Panc1 (cell line): ENCODE measurements at regions not wholly inside any gene's neighbourhood (a gene's known extent, or its start where the extent isn't known, plus 50 kb on each side); places are given as distances from the start of the nearest gene placed in this dataset.

Experiments
- ATAC-seq: fragments of 200-7000 bp; cut with Tn5 transposase; 2 replicates; pipeline ENCODE4 v1.9.1; 2020; ENCODE audit warnings: mild to moderate bottlenecking, moderate library complexity
- BruUV-seq: library from RNA; stranded (reverse); fragments of 400-500 nt; replicated peaks from 2 replicates; lab custom pipeline; 2021; lab: Mats Ljungman, UMichigan
- CTCF ChIA-PET: fragments of 300-600 bp; sonication (Branson Sonifier 250); formaldehyde crosslinking; loops from one replicate; lab custom pipeline; 2022; ENCODE audit warnings: antibody characterized with exemption; lab: Charles Lee
- POLR2A ChIA-PET: fragments of 300-600 bp; sonication (Branson Sonifier 250); formaldehyde crosslinking; loops from one replicate; lab custom pipeline; 2022; ENCODE audit warnings: antibody characterized with exemption; lab: Charles Lee
- DNase-seq: peaks from one replicate; pipeline ENCODE4 v3.0.0-alpha.2; 2010; ENCODE audit warnings: low read depth, low spot score
- H3K27ac ChIP-seq: 2 replicates; pipeline ENCODE4 v1.5.1; 2011; ENCODE audit warnings: mild to moderate bottlenecking, low read length, inconsistent platforms
- H3K27me3 ChIP-seq: fragments of 200-500 bp; sonication (Bioruptor generic); 2 replicates; pipeline ENCODE4 v1.6.0; 2014; ENCODE audit warnings: low read length, inconsistent platforms; ENCODE audit not compliant: control insufficient read depth, insufficient read depth
- H3K36me3 ChIP-seq: fragments of 200-500 bp; sonication (Bioruptor generic); 2 replicates; pipeline ENCODE4 v1.5.1; 2014; ENCODE audit warnings: inconsistent platforms, mild to moderate bottlenecking, low read length, moderate library complexity; ENCODE audit not compliant: control insufficient read depth, insufficient read depth
- H3K4me1 ChIP-seq: 2 replicates; pipeline ENCODE4 v1.5.1; 2011; ENCODE audit warnings: inconsistent platforms, mild to moderate bottlenecking, low read length, moderate library complexity; ENCODE audit not compliant: control insufficient read depth, insufficient read depth
- H3K4me3 ChIP-seq, 2 experiments: 2 replicates each; pipeline ENCODE4 v1.5.1; 2011 to 2012; ENCODE audit warnings: low read depth in 2 of 2, low read length in 2 of 2, mild to moderate bottlenecking in 2 of 2, inconsistent platforms in 1 of 2, moderate library complexity in 1 of 2
- H3K9me3 ChIP-seq: fragments of 200-500 bp; sonication (Bioruptor generic); 2 replicates; pipeline ENCODE4 v1.5.1; 2014; ENCODE audit warnings: low read depth, mild to moderate bottlenecking, inconsistent platforms, low read length, moderate library complexity; ENCODE audit not compliant: control insufficient read depth, insufficient read depth
- POLR2AphosphoS5 ChIP-seq: IDR thresholded peaks from 2 replicates; pipeline ENCODE4 v1.6.1; 2012; ENCODE audit warnings: mild to moderate bottlenecking, low read depth, low read length, moderate library complexity
- SIN3A ChIP-seq: IDR thresholded peaks from 2 replicates; pipeline ENCODE4 v1.6.1; 2012; ENCODE audit warnings: low read depth, mild to moderate bottlenecking, low read length, moderate library complexity, borderline replicate concordance; ENCODE audit not compliant: insufficient read depth
- TCF7L2 ChIP-seq: IDR thresholded peaks from 2 replicates; pipeline ENCODE4 v1.6.1; 2011; ENCODE audit warnings: mild to moderate bottlenecking, low read depth, low read length, inconsistent platforms
- in situ Hi-C: cut with HindIII; loops from 2 replicates; pipeline ENCODE4 v1.10.0; 2016; ENCODE audit warnings: low sequenced_read_pairs, low pct_unique_long_range_greater_than_20kb
- intact Hi-C: fragments of 100-400 bp; cut with micrococcal nuclease; formaldehyde crosslinking; loops from one replicate; pipeline ENCODE4 v1.10.0; 2022; ENCODE audit not compliant: unreplicated experiment
- TF ChIP-seq, protein P1 (sequence below): fragments of 450-650 bp; IDR thresholded peaks from 2 replicates; pipeline ENCODE4 v1.5.1; 2017; ENCODE audit warnings: mild to moderate bottlenecking
- TF ChIP-seq, protein P2 (sequence below), 2 experiments: IDR thresholded peaks; 2 replicates each; pipeline ENCODE4 v1.6.1; 2011 to 2012; ENCODE audit warnings: low read depth in 2 of 2, control low read depth in 1 of 2, low read length in 1 of 2, mild to moderate bottlenecking in 1 of 2, moderate library complexity in 1 of 2; ENCODE audit not compliant: insufficient read depth in 1 of 2

DNA sequence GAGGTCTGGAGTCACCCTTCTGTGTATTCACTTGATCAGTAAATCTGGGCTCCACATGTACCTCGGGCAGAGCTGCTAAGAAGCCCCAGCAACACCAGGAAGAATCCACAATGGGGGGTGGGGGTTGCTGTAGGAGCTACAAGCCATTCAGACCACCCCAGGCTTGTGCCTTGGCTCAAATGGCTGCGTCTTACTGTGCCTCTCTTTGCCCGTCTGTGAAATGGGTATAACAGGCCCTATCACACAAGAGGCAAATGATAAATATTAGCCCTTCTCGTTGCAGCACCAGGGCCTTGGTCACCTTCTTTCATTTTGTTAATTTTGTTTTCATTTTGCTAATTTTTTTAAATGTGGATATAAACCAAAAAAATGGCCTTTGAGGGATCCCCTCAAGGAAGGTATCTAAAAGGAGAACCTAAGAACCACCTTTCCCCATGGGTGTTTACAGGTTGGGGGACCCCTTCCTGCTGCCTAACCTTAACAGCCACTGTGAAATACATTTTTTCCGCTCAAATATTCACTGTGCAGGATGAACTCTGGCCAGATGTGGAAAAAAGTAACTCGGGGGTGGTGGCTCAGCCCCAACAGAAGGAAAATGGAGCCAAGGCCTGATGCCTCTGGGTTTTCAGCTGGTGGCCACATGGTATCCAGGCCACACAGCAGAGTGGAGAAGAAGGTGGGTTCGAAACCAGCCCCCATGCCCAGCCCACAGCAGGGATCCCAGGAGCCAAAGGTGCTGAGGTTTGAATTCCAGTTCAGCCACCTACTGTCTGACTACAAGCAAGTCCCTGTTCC, 284.0 kb downstream of the MN1 start:
- no peak overlapping the region for H3K27ac ChIP-seq
- ATAC-seq: no peak
- TF ChIP-seq, protein P1, sequence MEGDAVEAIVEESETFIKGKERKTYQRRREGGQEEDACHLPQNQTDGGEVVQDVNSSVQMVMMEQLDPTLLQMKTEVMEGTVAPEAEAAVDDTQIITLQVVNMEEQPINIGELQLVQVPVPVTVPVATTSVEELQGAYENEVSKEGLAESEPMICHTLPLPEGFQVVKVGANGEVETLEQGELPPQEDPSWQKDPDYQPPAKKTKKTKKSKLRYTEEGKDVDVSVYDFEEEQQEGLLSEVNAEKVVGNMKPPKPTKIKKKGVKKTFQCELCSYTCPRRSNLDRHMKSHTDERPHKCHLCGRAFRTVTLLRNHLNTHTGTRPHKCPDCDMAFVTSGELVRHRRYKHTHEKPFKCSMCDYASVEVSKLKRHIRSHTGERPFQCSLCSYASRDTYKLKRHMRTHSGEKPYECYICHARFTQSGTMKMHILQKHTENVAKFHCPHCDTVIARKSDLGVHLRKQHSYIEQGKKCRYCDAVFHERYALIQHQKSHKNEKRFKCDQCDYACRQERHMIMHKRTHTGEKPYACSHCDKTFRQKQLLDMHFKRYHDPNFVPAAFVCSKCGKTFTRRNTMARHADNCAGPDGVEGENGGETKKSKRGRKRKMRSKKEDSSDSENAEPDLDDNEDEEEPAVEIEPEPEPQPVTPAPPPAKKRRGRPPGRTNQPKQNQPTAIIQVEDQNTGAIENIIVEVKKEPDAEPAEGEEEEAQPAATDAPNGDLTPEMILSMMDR: no peak
- TF ChIP-seq, protein P2, sequence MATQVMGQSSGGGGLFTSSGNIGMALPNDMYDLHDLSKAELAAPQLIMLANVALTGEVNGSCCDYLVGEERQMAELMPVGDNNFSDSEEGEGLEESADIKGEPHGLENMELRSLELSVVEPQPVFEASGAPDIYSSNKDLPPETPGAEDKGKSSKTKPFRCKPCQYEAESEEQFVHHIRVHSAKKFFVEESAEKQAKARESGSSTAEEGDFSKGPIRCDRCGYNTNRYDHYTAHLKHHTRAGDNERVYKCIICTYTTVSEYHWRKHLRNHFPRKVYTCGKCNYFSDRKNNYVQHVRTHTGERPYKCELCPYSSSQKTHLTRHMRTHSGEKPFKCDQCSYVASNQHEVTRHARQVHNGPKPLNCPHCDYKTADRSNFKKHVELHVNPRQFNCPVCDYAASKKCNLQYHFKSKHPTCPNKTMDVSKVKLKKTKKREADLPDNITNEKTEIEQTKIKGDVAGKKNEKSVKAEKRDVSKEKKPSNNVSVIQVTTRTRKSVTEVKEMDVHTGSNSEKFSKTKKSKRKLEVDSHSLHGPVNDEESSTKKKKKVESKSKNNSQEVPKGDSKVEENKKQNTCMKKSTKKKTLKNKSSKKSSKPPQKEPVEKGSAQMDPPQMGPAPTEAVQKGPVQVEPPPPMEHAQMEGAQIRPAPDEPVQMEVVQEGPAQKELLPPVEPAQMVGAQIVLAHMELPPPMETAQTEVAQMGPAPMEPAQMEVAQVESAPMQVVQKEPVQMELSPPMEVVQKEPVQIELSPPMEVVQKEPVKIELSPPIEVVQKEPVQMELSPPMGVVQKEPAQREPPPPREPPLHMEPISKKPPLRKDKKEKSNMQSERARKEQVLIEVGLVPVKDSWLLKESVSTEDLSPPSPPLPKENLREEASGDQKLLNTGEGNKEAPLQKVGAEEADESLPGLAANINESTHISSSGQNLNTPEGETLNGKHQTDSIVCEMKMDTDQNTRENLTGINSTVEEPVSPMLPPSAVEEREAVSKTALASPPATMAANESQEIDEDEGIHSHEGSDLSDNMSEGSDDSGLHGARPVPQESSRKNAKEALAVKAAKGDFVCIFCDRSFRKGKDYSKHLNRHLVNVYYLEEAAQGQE (IDR thresholded peaks at IDR 0.05; ENCODE audit: insufficient read depth in 1 of 2, low read depth in 2 of 2, low read length in 1 of 2): no peak
- TF ChIP-seq TCF7L2: no peak
- no peak for TF ChIP-seq POLR2AphosphoS5
- TF ChIP-seq SIN3A: no peak
- CTCF ChIA-PET: no interaction called here
- DNase-seq: no peak
- POLR2A ChIA-PET: no interaction called here
- H3K27me3 ChIP-seq: no peaks in the 10 kb centered on the region
- H3K36me3 ChIP-seq: no peaks in the 10 kb centered on the region
- intact Hi-C loops: no loop called here
- H3K4me1 ChIP-seq: no peaks in the 10 kb centered on the region
- H3K9me3 ChIP-seq: no peaks in the 10 kb centered on the region
- in situ Hi-C loops: no loop called here
- H3K4me3 ChIP-seq: no peak overlapping the region
- no TSS peak for BruUV-seq

DNA sequence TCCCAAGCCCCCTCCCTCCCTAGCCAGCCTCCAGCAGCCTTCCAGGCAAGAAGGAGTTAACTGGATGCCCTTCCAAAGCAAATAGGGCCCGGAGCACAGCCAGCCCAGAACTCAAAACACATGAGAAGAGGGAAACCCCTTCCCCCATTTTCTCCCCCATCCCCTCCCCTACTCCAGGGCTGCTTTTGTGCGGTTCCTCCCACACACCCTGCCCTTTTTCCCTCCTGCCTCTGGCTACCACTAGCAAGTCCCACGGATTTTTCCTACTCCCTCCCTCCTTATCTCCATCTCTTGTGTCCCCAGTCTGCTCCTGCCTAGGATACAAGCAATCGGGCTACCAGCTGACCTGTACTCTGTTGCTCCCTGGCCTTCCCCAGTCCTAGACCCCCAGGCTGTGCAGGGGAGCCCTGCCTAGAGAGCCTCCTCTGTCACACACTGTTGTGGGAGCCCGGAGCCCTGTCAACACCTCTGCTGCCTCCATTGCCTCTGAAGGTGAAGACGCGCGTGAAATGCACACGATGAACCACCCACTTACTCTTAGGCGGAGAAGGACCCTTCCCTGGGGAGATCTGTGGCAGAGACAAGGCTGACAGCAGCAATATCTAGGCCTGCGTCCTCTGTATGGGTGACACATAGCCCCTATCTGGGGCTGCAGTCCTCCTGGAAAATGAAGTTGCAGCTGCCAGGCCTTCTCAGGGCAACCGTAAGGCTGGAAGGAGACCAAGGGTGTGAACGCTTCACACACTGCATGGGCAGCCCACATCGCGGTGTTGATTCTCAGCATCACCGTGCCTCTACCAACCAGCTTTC, 282.8 kb downstream of the MN1 start:
- Histone ChIP-seq H3K36me3 (no peaks in the 10 kb centered on the region), H3K4me1 (no peaks in the 10 kb centered on the region), H3K4me3 (no peak overlapping the region), H3K27me3 (no peaks in the 10 kb centered on the region), H3K27ac (no peak overlapping the region), H3K9me3 (no peaks in the 10 kb centered on the region)
- intact Hi-C loops (no loop called here), in situ Hi-C loops (no loop called here)
- no TSS peak for BruUV-seq
- DNase-seq (no peak), ATAC-seq (no peak)
- ChIA-PET POLR2A (no interaction called here), CTCF (no interaction called here)
- TF ChIP-seq POLR2AphosphoS5: no peak
- TF ChIP-seq, protein P2 (IDR thresholded peaks at IDR 0.05; ENCODE audit: insufficient read depth in 1 of 2, low read depth in 2 of 2, low read length in 1 of 2): no peak
- no peak for TF ChIP-seq TCF7L2
- no peak for TF ChIP-seq SIN3A
- TF ChIP-seq, protein P1: no peak
